GM18507 (cell line): ENCODE measurements at regions not wholly inside any gene's neighbourhood (a gene's known extent, or its start where the extent isn't known, plus 50 kb on each side); places are given as distances from the start of the nearest gene placed in this dataset.

Experiments used
- DNase-seq: peaks from one replicate; pipeline ENCODE4 v3.0.0; 2011; ENCODE audit warnings: low read depth; ENCODE audit not compliant: insufficient read length; ENCODE audit errors: extremely low spot score
- FAIRE-seq: peaks from 2 replicates; lab custom pipeline; 2011; peaks lifted over from hg19 to GRCh38; lab: Jason Lieb, UNC

DNA sequence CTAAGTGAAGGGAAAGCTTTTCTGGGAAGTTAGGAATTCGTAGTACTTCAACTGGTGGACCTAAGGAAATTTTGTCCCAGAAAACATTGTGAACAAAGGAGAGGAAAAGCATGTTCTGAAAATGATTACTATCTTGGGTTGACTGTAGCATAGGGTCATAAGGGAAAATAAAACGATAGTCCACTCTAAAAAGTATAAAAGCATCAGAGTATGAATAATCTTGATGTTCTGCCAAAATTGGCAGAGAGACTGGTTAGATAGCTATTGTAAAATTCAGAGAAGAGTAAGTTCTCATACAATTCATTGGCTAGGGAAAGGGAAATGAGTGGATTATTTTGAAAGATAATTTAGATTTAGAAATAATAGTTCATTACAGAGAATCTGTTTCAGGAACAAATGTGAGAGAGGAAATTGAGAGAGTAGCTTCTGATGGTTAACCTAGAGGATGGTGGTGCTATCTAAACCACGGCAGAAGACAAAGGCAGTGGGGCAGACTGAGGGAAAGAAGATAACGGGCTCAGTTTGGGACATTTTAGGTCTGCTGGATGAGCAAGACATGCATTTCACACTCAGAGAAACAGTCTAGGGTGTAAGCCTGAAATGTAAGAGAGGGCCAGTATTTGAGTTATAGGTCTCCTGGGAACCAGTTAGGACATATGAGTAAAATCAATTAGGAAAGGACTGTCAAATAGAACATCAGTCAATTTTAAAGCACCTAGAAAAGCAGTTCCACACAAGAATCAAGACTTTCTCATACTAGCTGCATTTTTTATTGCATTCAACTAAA, 799.3 kb upstream of the CXADR start:
- FAIRE-seq (no peak), DNase-seq (no peak)

DNA sequence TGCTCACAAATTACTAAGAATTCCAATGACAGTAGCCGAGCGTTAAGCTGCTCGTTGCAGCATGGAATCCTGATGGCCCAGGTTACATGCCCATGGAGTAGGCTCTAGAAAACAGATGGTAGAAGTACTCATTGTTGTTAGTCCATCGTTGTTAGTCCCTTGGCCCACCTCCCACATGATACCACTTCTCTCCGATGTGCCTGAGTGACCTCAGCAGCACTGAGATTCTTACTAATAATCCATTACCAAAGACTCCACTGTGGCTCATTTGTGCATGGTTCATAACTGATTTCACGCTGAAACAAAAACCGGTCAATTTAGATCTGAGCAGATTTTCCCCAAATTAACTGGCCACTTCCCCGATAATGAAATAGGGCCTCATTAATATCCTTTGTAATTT, 772.3 kb upstream of the CXADR start:
- DNase-seq (no peak), FAIRE-seq (no peak)

DNA sequence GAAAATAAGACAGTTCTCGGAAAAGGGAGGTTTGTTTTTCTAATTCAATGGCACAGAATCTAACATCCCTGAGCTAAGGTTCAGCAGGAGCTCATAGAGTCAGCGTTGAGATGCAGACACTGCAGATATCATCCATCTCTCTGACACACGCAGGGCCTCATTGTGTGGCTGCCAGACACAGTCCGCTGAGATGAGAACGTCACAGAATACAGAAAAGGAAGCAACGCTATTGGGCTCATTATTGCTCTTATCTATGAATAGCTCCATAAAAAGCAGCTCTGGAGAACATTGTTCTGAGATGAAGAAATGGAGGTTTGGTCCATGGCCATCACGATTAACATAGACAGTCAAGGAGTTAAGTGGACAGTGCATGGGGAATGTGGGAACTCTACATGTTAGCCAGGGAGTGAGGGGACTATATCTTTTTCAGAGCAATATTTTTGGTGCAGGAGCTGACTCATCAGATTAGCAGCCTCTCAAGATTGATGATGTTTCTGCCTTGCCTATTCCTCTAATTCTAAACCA, 771.6 kb upstream of the CXADR start:
- DNase-seq (no peak), FAIRE-seq (no peak)

GRCh38 chr21:16742131-16742641, 770.7 kb upstream of the CXADR start:
- FAIRE-seq (no peak), DNase-seq (no peak)

GRCh38 chr21:16742741-16743140, 770.1 kb upstream of the CXADR start:
- DNase-seq (no peak), FAIRE-seq (no peak)

GRCh38 chr21:16743317-16743716, 769.5 kb upstream of the CXADR start:
- FAIRE-seq, result no peak
- DNase-seq, result no peak

GRCh38 chr21:16750926-16751325, 761.9 kb upstream of the CXADR start:
- DNase-seq, result no peak
- FAIRE-seq, result no peak

DNA sequence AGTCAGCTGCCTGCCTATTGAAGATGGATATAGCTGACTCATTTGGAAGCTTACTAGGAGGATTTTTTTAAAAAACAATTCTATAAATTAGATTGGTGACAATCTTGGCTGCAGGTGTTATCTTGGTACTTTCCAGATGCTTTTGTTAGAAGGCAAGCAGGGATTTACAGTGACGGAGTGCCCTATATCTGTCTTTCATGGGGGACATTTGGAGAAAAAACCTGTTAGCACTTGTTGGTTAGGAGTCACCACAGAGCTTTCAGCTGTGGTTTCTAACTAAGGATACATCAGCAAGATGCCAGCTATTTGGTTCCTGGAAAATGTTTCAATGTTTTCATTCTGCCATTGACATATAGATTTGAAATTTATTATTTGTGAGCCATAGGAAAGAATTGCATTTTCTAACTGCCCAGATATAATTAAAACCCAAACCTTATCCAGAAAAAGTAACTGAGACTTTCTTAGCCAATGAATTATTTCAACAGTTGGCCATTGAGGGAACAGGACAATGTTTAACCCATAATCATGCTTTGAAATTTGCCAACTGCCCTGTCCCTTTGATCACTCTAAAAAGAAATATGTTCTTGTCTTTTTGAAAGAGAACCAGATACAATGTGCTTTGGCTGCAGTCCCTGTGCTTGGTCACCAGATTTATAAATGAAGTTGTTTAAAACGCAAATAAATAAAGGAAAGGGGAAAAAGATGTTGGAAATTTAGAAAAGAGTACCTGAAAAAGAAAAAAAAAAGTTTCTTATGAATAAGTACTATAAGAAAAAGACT, 761.0 kb upstream of the CXADR start:
- no peak for FAIRE-seq
- no peak for DNase-seq

DNA sequence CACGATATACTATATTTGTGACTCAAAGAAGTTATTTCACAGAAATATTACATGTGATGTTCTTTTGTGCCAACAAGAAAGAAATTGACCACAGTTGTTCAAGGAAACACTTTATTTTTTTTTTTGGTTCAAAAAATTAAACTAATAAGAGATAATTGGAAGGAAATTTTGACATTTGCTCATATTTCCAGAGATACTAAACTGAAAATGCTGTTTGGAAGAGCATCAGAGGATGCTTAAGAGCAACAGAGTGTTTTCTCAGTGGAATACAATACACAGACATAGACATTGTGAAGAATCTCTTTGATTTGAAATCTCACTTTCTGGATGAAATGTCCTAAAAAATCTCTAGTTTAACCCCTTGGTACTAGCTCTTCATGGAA, 760.4 kb upstream of the CXADR start:
- DNase-seq, result no peak
- FAIRE-seq, result no peak

GRCh38 chr21:16755061-16755460, 757.8 kb upstream of the CXADR start:
- DNase-seq, result no peak
- no peak for FAIRE-seq

DNA sequence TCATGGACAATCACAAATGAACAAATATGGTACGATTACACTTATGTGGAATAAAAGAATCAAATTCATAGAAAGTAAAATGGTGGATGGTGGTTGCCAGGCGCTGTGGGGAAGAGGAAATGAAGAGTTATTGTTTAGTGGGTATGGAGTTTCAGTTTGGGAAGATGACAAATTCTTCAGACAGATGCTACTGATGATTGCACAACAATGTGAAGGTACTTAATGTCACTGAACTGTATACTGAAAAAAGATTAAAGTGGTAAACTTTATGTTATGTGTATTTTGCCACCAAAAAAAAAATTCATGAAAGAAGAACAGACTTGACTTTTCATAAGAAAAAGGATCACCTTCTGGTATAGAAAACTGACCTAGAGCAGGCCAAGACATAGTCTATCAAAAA, 745.6 kb upstream of the CXADR start:
- DNase-seq, result no peak
- no peak for FAIRE-seq

- no peak for DNase-seq
- no peak for FAIRE-seq
Measured at GRCh38 chr21:16768096-16768495, 744.7 kb upstream of the CXADR start.

DNA sequence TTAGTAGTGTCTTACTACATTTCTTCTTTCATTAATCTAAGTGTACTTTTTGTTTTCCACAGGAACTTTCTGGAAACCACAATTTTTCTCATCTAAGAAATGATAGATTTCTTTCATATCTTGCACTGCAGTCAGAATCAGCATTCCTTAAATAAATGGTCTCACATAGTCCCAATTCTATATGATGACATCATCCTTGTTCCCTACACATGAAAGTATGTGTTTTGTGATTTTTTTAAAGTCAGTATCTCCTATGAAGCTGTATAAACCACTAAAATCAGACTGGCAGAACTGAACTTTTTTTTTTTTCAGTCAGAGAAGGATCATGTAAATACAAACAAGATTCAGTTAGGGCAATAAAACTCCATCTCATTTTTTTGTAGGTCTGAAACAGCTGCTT, 742.6 kb upstream of the CXADR start:
- FAIRE-seq (no peak), DNase-seq (no peak)

- DNase-seq (no peak), FAIRE-seq (no peak)
Measured at GRCh38 chr21:16773206-16773605, 739.6 kb upstream of the CXADR start.

DNA sequence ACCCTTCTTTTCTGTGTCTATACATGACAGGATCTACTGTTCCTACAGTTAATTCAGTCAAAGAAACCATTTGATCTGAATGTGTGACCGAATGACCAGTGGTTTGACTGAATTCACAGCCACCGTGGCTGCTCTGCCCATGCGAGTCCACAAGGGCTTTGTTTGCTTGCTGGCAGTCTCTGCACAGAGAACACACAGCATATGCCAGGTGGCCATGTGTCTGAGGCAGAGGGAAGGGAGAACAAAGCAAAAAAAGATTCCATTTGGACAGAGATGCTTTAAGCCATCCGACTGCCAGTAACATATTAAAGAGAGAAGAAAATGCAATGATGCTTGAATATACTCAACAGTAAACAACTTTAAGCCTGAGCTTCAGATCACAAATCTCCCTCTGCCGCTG, 737.8 kb upstream of the CXADR start:
- no peak for FAIRE-seq
- no peak for DNase-seq

DNA sequence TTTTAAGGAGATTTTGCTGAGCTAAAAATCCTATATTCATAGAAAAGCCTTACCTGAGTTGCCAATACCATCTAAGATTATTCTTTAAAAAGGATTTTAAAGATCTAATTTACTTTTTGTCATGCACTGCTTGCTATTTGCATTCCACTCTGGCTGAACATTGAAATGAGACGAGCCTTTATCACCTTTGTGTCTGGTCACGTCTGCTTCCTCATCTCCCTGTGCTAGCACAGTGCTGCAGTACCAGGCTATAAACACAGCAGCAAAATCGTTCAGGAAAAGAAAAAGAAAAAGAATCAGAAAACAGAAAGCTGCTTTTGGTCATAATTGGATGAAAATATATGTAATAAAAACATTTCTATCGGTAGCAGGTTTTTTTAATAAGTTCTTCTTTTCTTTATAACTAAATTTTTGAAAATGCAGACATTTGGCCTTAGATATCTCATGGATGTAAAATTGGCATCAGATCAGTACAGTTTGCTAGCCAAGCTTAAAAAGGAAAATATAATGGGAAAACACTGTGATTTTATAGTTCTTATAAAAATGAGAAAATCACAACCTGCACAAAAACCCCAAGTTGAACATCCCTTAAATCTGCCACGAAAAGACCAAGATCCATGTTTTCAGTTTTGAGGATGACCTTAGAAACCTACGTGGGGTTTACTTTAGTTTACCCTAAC, 735.7 kb upstream of the CXADR start:
- no peak for DNase-seq
- no peak for FAIRE-seq

DNA sequence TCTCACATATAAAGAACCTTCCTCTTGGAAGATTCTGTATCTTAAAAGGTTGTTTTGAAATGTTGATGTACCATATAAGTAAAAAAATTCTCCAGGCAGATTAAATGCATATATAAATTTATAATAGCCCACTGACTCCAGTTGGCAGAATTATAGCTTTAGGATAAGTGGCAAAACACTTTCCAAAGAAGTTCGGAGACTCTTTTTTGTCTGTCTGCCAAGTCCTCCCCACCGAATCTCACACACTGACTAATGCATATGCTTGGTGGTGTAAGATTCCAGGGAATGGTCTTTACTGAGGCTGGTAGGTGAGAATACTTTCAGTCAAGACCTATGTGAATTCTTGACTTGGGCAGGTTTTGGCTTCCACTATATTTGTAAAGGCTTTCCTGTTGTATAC, 724.3 kb upstream of the CXADR start:
- DNase-seq (no peak), FAIRE-seq (no peak)

DNA sequence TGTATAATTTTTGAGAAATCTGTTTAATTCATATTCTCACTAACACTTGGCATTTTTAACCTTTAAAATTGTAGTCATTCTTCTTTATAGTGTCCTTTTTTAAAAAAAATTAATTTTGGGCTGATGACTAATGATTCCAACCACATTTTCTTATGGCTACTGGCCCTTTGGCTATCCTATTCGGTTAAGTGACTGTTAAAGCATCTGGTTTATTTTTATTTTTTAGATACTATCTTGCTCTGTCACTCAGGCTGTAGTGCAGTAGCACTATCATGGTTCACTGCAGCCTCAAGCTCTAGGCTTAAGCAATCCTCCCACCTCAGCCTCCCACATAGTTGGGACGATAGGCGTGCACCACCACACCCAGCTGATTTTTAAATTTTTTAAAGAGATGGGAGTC, 723.2 kb upstream of the CXADR start:
- DNase-seq (no peak), FAIRE-seq (no peak)

- DNase-seq (no peak), FAIRE-seq (no peak)
Measured at GRCh38 chr21:16792101-16792500, 720.7 kb upstream of the CXADR start.

DNA sequence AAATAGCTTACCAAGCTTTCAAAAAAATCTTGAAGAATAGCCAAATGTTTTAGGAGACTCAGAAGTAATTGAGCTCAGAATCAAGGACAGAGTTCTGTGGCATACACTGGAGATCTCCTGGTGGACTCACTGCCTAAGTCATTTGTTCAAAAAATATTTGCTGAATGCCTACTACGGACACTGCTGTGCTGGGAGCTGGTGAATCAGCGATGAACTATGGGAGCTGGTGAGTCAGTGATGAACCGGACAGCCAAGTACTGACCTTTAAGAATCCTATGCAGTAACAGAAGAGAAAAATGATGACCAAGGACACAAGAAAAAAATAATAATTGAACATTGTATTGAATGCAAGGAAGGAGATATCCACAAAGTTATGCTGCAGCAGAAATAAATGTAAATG, 717.9 kb upstream of the CXADR start:
- DNase-seq (no peak), FAIRE-seq (no peak)
